Right lobe of liver (tissue), 4 donors: ENCODE measurements at regions not wholly inside any gene's neighbourhood (a gene's known extent, or its start where the extent isn't known, plus 50 kb on each side); places are given as distances from the start of the nearest gene placed in this dataset.

Source experiments
- POLR2A ChIP-seq: fragments of 450-650 bp; IDR thresholded peaks from one replicate; pipeline ENCODE4 v1.6.1; 2017; ENCODE audit warnings: antibody characterized with exemption, mild to moderate bottlenecking
- TF ChIP-seq, protein P1 (sequence below), 4 donors: fragments of 200-600 bp in 3 of 4; fragments of 450-650 bp in 1 of 4; IDR thresholded peaks; one replicate each; pipeline versions ENCODE4 v1.5.1 to v1.8.0; 2016 to 2022; ENCODE audit warnings: antibody characterized with exemption in 4 of 4, mild to moderate bottlenecking in 2 of 4
- donor health status: DM: no; HTN: no; CAD: no.
- donor health status: DM: no; HTN: no; CAD: no.
- donor health status: DM: no; HTN: yes; CAD: no.

DNA sequence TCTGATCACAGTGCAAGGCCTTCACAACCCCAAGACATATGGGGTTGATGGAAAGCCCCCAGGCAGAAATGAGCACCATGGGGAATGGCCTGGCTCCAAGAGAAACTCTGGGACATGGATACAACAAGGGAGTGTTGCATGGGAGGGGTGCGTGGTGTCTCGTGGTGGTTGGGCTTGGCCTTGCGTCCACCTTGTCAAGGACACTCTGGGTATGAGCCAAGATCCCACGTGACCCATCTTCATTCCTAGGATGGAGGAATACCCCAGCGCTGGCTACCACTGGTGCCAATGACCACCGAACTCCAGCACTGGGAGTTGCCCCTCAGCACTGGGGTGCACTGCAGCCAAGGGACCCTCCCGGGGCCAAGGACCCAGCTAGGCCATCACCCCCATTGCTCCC is 267.5 kb upstream of the AGTR2 start:
- TF ChIP-seq, protein P1, sequence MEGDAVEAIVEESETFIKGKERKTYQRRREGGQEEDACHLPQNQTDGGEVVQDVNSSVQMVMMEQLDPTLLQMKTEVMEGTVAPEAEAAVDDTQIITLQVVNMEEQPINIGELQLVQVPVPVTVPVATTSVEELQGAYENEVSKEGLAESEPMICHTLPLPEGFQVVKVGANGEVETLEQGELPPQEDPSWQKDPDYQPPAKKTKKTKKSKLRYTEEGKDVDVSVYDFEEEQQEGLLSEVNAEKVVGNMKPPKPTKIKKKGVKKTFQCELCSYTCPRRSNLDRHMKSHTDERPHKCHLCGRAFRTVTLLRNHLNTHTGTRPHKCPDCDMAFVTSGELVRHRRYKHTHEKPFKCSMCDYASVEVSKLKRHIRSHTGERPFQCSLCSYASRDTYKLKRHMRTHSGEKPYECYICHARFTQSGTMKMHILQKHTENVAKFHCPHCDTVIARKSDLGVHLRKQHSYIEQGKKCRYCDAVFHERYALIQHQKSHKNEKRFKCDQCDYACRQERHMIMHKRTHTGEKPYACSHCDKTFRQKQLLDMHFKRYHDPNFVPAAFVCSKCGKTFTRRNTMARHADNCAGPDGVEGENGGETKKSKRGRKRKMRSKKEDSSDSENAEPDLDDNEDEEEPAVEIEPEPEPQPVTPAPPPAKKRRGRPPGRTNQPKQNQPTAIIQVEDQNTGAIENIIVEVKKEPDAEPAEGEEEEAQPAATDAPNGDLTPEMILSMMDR (IDR thresholded peaks at IDR 0.05): no peak
- no peak for TF ChIP-seq POLR2A
